Esophagus squamous epithelium (tissue), 5 donors: ENCODE measurements at regions not wholly inside any gene's neighbourhood (a gene's known extent, or its start where the extent isn't known, plus 50 kb on each side); places are given as distances from the start of the nearest gene placed in this dataset.
"Not testable (repeated sequence)": the region's sequence is repeated elsewhere in the genome, so short reads cannot be mapped to it uniquely, and the experiment has no call there.

Experiments used
- DNase-seq: peaks from one replicate; lab custom pipeline; 2025; lab: John Stamatoyannopoulos, UW
- H3K27ac ChIP-seq, 4 donors: fragments of 200-600 bp; sonication (generic); one replicate each; pipeline ENCODE4 v1.5.1; 2016 to 2019; ENCODE audit warnings: mild to moderate bottlenecking in 1 of 4
- H3K27me3 ChIP-seq, 4 donors: fragments of 200-600 bp; sonication (generic); 1 replicate in 3 of 4; 2 replicates in 1 of 4; pipeline versions ENCODE4 v1.5.1 to v1.6.0; 2017 to 2021; ENCODE audit warnings: antibody characterized with exemption in 1 of 4
- H3K36me3 ChIP-seq, 3 donors: fragments of 200-600 bp; sonication (generic); one replicate each; pipeline ENCODE4 v1.5.1; 2016 to 2019
- H3K4me1 ChIP-seq, 3 donors: fragments of 200-600 bp; sonication (generic); one replicate each; pipeline ENCODE4 v1.5.1; 2017 to 2019
- H3K4me3 ChIP-seq, 4 donors: fragments of 200-600 bp; sonication (generic); 1 replicate in 3 of 4; 2 replicates in 1 of 4; pipeline ENCODE4 v1.5.1; 2016 to 2019; ENCODE audit warnings: mild to moderate bottlenecking in 2 of 4, moderate library complexity in 1 of 4
- H3K9me3 ChIP-seq, 3 donors: fragments of 200-600 bp; sonication (generic); one replicate each; pipeline ENCODE4 v1.5.1; 2016 to 2019
- CTCF ChIP-seq, 6 experiments: fragments of 450-650 bp in 4 of 6; fragments of 200-600 bp in 2 of 6; sonication (generic) in 2 of 6; IDR thresholded peaks; one replicate each; pipeline ENCODE4 v1.5.1; 2016 to 2019; ENCODE audit warnings: antibody characterized with exemption in 6 of 6, mild to moderate bottlenecking in 4 of 6, moderate library complexity in 4 of 6
- POLR2A ChIP-seq, 4 donors: fragments of 450-650 bp; IDR thresholded peaks; one replicate each; pipeline ENCODE4 v1.6.1; 2017; ENCODE audit warnings: antibody characterized with exemption in 4 of 4, mild to moderate bottlenecking in 4 of 4, moderate library complexity in 3 of 4
- WGBS, 2 donors: methylation state at CpG; one replicate each; pipeline ENCODE4 v1.1.5; 2018; 5-methylcytosine and 5-hydroxymethylcytosine counted together
- intact Hi-C: fragments of 100-400 bp; cut with DNase I; formaldehyde crosslinking; loops from one replicate; pipeline ENCODE4 v1.15.0; 2022
- donor health status: DM: yes; HTN: yes; CAD: no.

- DNase-seq: no peak
- WGBS, 2 donors: 87 to 94% methylated on average over 6 to 8 of the region's 15 CpGs
- intact Hi-C loops: no loop called here
Measured at GRCh38 chr10:124320778-124321432, 97.8 kb downstream of the OAT start.

DNA sequence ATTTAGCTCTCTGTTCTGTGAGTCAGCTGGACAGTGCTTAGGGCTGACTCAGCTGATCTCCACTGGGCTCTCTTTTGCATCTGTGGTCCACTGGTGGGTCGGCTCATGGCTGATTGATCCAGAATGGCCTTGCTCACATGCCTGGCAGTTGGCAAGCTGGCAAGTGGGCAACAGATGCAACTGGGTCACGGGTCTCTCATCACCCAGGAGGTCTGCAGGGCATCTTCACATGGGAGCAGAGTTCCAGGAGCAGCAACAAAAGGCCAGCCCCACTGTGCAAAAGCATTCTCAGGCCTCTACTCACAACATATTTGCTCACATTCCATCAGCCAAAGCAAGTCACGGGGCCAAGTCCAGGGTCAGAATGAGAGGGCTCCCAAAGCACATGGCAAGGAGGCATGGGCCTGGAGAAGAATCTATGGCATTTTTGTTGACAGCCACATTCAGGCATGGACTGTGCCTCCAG, 98.8 kb downstream of the OAT start:
- no peak for DNase-seq

More at GRCh38 chr10:124320778-124321432, 97.8 kb downstream of the OAT start:
- no peak overlapping the region for H3K27ac ChIP-seq
- TF ChIP-seq CTCF (IDR thresholded peaks at IDR 0.05): no peak
- TF ChIP-seq POLR2A (IDR thresholded peaks at IDR 0.05): no peak
- H3K27me3 ChIP-seq: peaks cover 0 to 7% (median 0%) of the 10 kb centered on the region in 4 donors
- H3K36me3 ChIP-seq: no peaks in the 10 kb centered on the region
- H3K9me3 ChIP-seq: no peaks in the 10 kb centered on the region
- no peaks in the 10 kb centered on the region for H3K4me1 ChIP-seq
- no peak overlapping the region for H3K4me3 ChIP-seq

DNA sequence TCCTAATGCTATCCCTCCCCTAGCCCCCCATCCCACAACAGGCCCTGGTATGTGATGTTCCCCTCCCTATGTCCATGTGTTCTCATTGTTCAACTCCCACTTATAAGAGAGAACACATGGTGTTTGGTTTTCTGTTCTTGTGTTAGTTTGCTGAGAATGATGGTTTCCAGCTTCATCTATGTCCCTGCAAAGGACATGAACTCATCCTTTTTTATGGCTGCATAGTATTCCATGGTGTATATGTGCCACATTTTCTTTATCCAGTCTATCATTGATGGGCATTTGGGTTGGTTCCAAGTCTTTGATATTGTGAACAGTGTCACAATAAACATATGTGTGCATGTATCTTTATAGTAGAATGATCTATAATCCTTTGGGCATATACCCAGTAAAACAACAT, 99.2 kb downstream of the OAT start:
- H3K4me3 ChIP-seq, H3K27me3 ChIP-seq, intact Hi-C loops, DNase-seq, H3K4me1 ChIP-seq, H3K27ac ChIP-seq, H3K9me3 ChIP-seq, H3K36me3 ChIP-seq: not testable (repeated sequence)

More for the DNA sequence above, 98.8 kb downstream of the OAT start:
- H3K4me3 ChIP-seq: no peak overlapping the region
- TF ChIP-seq POLR2A (IDR thresholded peaks at IDR 0.05): no peak
- TF ChIP-seq CTCF (IDR thresholded peaks at IDR 0.05): no peak
- intact Hi-C loops: no loop called here
- H3K36me3 ChIP-seq: no peaks in the 10 kb centered on the region
- H3K9me3 ChIP-seq: no peaks in the 10 kb centered on the region
- WGBS, 2 donors: 40 to 94% methylated on average over 1 to 2 of the region's 3 CpGs
- no peaks in the 10 kb centered on the region for H3K4me1 ChIP-seq
- peaks cover 0 to 7% (median 0%) of the 10 kb centered on the region in 4 donors for H3K27me3 ChIP-seq
- H3K27ac ChIP-seq: no peak overlapping the region

DNA sequence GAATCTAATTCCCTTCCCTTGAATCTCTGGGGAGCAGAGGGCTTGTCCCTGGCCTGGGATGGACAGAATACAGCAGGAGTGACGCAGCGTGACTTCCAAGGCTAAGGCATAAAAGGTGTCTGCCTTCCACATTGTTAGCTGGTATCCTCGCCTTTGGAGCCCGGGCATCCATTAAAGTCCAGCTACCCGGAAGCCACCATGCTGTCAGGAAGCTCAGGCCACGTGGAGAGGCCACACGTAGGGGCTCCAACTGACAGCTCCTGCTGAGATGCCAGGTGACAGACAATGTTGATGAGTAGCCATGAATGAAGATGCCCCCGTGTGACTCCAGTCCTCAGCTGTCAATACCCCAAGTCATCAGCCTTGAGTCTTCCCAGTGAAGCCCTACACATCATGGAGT, 99.9 kb downstream of the OAT start:
- Histone ChIP-seq H3K4me1 (no peaks in the 10 kb centered on the region), H3K36me3 (no peaks in the 10 kb centered on the region), H3K27me3 (peaks cover 0 to 7% (median 0%) of the 10 kb centered on the region in 4 donors), H3K4me3 (no peak overlapping the region), H3K9me3 (no peaks in the 10 kb centered on the region), H3K27ac (no peak overlapping the region)
- WGBS, 2 donors: 85 to 89% methylated on average over 5 of the region's 8 CpGs
- TF ChIP-seq POLR2A (IDR thresholded peaks at IDR 0.05) (no peak), CTCF (IDR thresholded peaks at IDR 0.05) (no peak)
- no peak for DNase-seq
- intact Hi-C loops: no loop called here

- Histone ChIP-seq H3K9me3 (no peaks in the 10 kb centered on the region), H3K27ac (no peak overlapping the region), H3K4me3 (no peak overlapping the region), H3K36me3 (no peaks in the 10 kb centered on the region), H3K4me1 (no peaks in the 10 kb centered on the region), H3K27me3 (peaks cover 0 to 2% (median 0%) of the 10 kb centered on the region in 4 donors)
- TF ChIP-seq POLR2A (IDR thresholded peaks at IDR 0.05) (no peak), CTCF (IDR thresholded peaks at IDR 0.05) (no peak)
- DNase-seq: no peak
- intact Hi-C loops: no loop called here
- 53 to 91% methylated on average over 3 to 11 of the region's 15 CpGs for WGBS, 2 donors
Measured at GRCh38 chr10:124318076-124318475, 100.6 kb downstream of the OAT start.
